ENCODE measurements at regions not wholly inside any gene's neighbourhood (a gene's known extent, or its start where the extent isn't known, plus 50 kb on each side); places are given as distances from the start of the nearest gene placed in this dataset.
"Not testable (repeated sequence)": the region's sequence is repeated elsewhere in the genome, so short reads cannot be mapped to it uniquely, and the experiment has no call there.

DNA sequence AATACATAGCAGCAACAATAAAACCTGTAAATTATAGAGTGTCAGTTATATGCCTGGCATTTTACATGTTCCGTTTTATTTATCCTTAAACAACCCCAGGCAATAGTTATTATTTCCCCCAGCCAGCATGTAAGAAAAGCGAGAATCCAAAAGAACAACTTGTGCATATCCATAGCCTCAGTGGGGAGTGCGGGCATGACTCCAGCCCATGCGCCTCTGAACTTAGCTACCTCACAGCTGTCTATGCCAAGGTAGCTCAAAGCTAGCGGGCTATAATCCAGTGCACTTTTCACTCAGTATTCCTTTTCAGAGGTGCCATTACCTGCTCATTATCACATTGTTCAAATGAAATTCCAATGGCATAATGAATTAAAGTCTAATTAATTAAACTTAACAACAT, 257.3 kb upstream of the EDNRA start:
- FAIRE-seq, result no peak
- 72 to 80% methylated on average over 5 of the region's 5 CpGs for WGBS, 2 donors

DNA sequence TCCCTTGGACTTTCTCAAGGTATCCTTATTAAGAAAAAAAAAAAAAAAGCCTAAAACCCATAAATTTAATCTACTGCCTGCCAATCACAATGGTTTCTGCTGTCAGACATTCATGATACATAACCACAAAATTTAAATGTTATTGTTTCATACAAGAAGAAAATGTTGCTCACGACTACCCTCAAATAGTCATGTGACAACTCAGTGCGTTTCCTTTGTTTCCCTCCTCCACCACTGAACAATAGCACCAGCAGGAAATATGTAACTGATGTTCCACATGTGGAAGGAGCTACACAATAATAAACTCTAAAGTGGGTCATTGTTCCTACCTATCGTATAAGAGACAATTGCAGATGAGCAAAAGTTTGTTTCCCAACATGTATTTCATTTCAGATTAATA, 244.1 kb upstream of the EDNRA start:
- ATAC-seq, result no peak
- WGBS, 2 donors, result 40 to 54% methylated on average over 3 of the region's 3 CpGs
- TF ChIP-seq, protein P1, sequence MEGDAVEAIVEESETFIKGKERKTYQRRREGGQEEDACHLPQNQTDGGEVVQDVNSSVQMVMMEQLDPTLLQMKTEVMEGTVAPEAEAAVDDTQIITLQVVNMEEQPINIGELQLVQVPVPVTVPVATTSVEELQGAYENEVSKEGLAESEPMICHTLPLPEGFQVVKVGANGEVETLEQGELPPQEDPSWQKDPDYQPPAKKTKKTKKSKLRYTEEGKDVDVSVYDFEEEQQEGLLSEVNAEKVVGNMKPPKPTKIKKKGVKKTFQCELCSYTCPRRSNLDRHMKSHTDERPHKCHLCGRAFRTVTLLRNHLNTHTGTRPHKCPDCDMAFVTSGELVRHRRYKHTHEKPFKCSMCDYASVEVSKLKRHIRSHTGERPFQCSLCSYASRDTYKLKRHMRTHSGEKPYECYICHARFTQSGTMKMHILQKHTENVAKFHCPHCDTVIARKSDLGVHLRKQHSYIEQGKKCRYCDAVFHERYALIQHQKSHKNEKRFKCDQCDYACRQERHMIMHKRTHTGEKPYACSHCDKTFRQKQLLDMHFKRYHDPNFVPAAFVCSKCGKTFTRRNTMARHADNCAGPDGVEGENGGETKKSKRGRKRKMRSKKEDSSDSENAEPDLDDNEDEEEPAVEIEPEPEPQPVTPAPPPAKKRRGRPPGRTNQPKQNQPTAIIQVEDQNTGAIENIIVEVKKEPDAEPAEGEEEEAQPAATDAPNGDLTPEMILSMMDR (IDR thresholded peaks at IDR 0.05), result no peak

More for the DNA sequence above, 257.3 kb upstream of the EDNRA start:
- no peak for DNase-seq
- ATAC-seq, result no peak
- H3K27me3 ChIP-seq, result no peaks in the 10 kb centered on the region
- no peaks in the 10 kb centered on the region for H3K9me3 ChIP-seq
- intact Hi-C loops (cut with DNase I), result no loop called here
- no peaks in the 10 kb centered on the region for H3K36me3 ChIP-seq
- no peaks in the 10 kb centered on the region for H3K4me1 ChIP-seq
- TF ChIP-seq, protein P1 (IDR thresholded peaks at IDR 0.05), result no peak
- no peak overlapping the region for H3K4me3 ChIP-seq
- no peak overlapping the region for H3K27ac ChIP-seq

DNA sequence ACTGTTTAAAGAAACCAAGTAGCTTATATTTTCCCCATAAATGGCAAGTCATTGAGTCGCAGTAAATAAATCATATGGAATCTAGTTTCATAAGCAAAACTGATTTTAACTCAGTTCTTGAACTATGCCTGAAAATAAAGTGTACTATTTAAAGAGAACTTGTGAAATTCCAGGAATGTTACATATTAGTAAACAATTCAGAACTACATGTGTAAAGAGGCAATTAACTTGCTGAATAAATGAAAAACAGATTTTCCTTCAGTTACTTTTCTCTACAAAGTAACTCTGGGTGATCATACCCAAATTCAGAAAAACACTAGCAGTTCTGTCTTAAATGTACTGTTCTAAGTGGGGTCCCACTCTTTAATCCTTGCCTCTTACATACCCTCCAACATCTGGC, 236.1 kb upstream of the EDNRA start:
- Histone ChIP-seq H3K4me3 (no peak overlapping the region), H3K9me3 (no peaks in the 10 kb centered on the region), H3K4me1 (no peaks in the 10 kb centered on the region), H3K36me3 (no peaks in the 10 kb centered on the region), H3K27ac (no peak overlapping the region), H3K27me3 (no peaks in the 10 kb centered on the region)
- WGBS, 2 donors, result 0% methylated on average over 1 of the region's 1 CpG
- TF ChIP-seq, protein P1 (IDR thresholded peaks at IDR 0.05), result no peak
- no peak for ATAC-seq
- no peak for FAIRE-seq
- no peak for DNase-seq
- intact Hi-C loops (cut with DNase I), result no loop called here

More for the DNA sequence above, 244.1 kb upstream of the EDNRA start:
- H3K4me3 ChIP-seq, result no peak overlapping the region
- DNase-seq, result no peak
- peaks cover 0 to 4% (median 0%) of the 10 kb centered on the region in 4 donors for H3K27me3 ChIP-seq
- no peak overlapping the region for H3K27ac ChIP-seq
- FAIRE-seq, result no peak
- intact Hi-C loops (cut with DNase I), result no loop called here
- no peaks in the 10 kb centered on the region for H3K9me3 ChIP-seq
- no peaks in the 10 kb centered on the region for H3K36me3 ChIP-seq
- H3K4me1 ChIP-seq, result no peaks in the 10 kb centered on the region

DNA sequence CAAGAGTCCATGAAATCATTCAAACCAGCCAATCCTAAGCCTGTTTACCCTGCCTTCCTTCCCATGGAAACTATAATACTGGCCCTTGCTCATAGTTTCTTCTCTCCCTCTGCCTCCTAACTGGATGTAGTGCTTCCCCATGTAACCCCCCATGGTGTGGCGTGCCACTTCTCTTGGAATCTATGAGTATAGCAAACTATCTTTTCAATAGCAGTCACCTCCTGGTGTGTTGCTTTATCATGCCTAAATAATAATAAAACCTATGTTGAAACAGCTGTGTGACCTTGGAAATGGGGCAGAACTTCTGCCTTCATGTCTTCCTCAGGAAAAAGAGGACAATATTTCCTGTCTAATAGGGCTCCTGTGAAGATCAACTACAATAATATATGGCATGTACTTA, 234.8 kb upstream of the EDNRA start:
- DNase-seq (no peak), FAIRE-seq (no peak), ATAC-seq (no peak)
- no peaks in the 10 kb centered on the region for H3K4me1 ChIP-seq
- H3K27me3 ChIP-seq, result no peaks in the 10 kb centered on the region
- H3K4me3 ChIP-seq, result no peak overlapping the region
- intact Hi-C loops (cut with DNase I), result no loop called here
- no peaks in the 10 kb centered on the region for H3K36me3 ChIP-seq
- 72 to 93% methylated on average over 1 of the region's 1 CpG for WGBS, 2 donors
- TF ChIP-seq, protein P1 (IDR thresholded peaks at IDR 0.05), result no peak
- H3K27ac ChIP-seq, result no peak overlapping the region
- no peaks in the 10 kb centered on the region for H3K9me3 ChIP-seq

DNA sequence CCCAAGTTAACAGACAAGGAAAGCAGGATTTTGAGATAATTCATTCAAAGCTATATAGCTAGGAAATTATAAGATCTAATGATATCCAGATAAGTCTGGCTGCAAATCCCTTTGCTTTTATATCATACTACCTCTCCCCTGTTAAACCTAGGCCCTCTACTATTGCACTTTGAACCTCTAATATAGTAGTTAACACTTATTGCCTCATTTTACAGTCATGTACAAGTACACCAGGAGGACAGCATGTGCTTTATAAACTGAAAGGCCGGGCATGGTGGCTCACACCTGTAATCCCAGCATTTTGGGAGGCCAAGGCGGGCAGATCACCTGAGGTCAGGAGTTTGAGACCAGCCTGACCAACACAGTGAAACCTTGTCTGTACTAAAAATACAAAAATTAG, 234.4 kb upstream of the EDNRA start:
- intact Hi-C loops (cut with DNase I); H3K27ac ChIP-seq; H3K36me3 ChIP-seq; H3K9me3 ChIP-seq; H3K4me1 ChIP-seq; ATAC-seq; H3K27me3 ChIP-seq; H3K4me3 ChIP-seq; FAIRE-seq; DNase-seq: not testable (repeated sequence)
- 74 to 88% methylated on average over 2 of the region's 2 CpGs for WGBS, 2 donors

DNA sequence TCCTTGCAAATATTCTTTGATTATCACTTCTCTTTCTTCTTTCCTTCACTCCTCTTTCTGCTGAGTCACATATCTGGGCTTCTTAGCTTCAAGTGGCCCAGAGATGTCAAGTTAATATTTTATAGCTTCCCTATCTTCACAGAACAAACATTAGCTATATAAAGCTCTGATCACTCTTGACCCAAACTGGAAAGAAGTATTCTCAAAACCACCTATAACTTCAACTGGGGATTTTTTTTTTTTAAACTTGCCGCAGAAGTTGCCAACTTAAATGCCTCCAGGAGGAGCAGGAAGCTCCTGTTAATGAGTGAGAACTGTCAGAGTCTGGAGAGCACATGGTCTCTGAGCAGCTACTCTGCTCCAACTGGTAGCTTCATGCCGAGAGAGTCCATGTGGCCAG, 233.3 kb upstream of the EDNRA start:
- H3K27ac ChIP-seq, result no peak overlapping the region
- TF ChIP-seq, protein P1 (IDR thresholded peaks at IDR 0.05), result no peak
- no peaks in the 10 kb centered on the region for H3K27me3 ChIP-seq
- 52 to 57% methylated on average over 2 of the region's 2 CpGs for WGBS, 2 donors
- H3K4me1 ChIP-seq, result no peaks in the 10 kb centered on the region
- no peak overlapping the region for H3K4me3 ChIP-seq
- H3K9me3 ChIP-seq, result no peaks in the 10 kb centered on the region
- intact Hi-C loops (cut with DNase I), result no loop called here
- no peaks in the 10 kb centered on the region for H3K36me3 ChIP-seq
- ATAC-seq, result no peak
- FAIRE-seq, result no peak
- DNase-seq, result no peak

All from pancreas (tissue), 10 donors.